Mesodermal cell (in vitro differentiated cells): ENCODE measurements at regions not wholly inside any gene's neighbourhood (a gene's known extent, or its start where the extent isn't known, plus 50 kb on each side); places are given as distances from the start of the nearest gene placed in this dataset.

Source experiments
- H3K27ac ChIP-seq: 2 replicates; pipeline ENCODE4 v1.7.0; 2013; ENCODE audit warnings: mild to moderate bottlenecking, low read depth, low read length, moderate library complexity; ENCODE audit not compliant: severe bottlenecking
- H3K36me3 ChIP-seq: 2 replicates; pipeline ENCODE4 v1.7.1; 2013; ENCODE audit warnings: mild to moderate bottlenecking, low read length, moderate library complexity; ENCODE audit not compliant: control insufficient read depth, insufficient read depth
- H3K4me1 ChIP-seq: one replicate; pipeline ENCODE4 v1.7.1; 2013; ENCODE audit warnings: mild to moderate bottlenecking, low read length; ENCODE audit not compliant: insufficient read depth, control insufficient read depth, poor library complexity, severe bottlenecking
- H3K4me3 ChIP-seq: 2 replicates; pipeline ENCODE4 v1.7.0; 2013; ENCODE audit warnings: low read length, control low read depth, mild to moderate bottlenecking; ENCODE audit not compliant: insufficient read depth, poor library complexity, severe bottlenecking; ENCODE audit errors: extremely low read depth
- H3K9me3 ChIP-seq: 2 replicates; pipeline ENCODE4 v1.7.1; 2013; ENCODE audit warnings: mild to moderate bottlenecking, low read length, moderate library complexity; ENCODE audit not compliant: control insufficient read depth
- WGBS, 2 experiments: methylation state at CpG; one replicate each; pipeline ENCODE4 v1.1.5; 2013; ENCODE audit warnings: missing lambda C conversion rate in 2 of 2; ENCODE audit not compliant: insufficient coverage in 2 of 2; 5-methylcytosine and 5-hydroxymethylcytosine counted together

DNA sequence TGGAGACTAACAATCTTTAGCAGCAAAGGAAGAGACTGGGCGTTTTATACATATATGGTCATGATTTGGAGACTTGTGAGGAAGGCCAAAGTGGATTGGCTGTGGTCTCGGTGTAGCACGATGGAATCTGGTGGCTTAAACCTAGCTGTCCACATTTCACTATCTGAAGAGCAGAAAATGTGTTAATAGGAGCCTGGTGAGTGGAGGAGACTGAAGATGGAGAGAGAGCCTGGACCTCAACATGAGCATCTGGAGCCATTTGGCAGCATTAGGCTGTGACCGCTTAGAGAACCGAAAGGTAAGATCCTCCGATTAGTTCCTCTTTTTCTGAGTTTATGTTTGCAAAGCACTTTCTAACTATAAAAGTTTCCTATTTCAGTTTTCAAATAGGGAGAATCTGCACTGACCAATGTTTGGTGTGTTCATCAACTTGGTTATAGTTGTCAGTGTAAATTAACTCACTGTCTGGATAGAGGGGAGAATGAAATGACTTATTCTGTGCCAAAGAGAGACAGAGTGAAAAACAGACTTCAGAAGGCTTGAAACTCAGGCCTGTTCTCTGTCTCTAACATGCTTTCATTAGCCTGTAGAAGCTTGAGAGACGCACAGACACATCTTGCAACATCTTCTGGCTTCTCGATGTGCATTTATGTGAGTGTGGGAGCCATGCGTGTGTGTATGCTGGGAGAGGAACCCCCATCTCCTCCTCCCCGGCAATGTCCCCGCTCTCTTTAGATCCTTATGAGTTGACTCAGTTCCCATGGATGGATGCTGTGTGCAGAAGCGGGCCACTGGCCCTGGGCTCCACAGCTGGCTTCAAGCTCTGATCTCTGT, 244.7 kb upstream of the TBL1XR1 start:
- Histone ChIP-seq H3K4me1 (no peaks in the 10 kb centered on the region), H3K27ac (no peak overlapping the region), H3K36me3 (no peaks in the 10 kb centered on the region), H3K4me3 (no peak overlapping the region), H3K9me3 (no peaks in the 10 kb centered on the region)
- WGBS, 2 experiments, result 83 to 100% methylated on average over 3 of the region's 12 CpGs

DNA sequence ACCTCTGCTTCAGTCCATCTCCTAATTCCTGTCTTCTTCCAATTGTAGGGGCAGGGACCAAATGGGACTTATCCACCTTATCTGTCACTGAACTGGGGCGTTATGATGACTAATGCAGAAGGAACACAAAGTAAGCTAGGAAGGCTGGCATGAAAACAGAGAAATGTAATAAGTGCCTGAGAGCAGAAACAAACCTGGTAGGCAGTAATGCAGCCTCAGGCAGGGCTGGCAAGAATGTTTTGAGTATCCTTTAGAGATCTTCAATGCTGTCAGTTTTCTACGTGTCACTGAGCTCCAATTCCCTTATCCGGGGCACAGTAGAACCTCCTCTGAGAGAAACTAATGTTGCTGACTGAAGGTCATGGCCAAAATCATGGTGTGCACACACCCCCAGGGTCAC, 246.2 kb upstream of the TBL1XR1 start:
- H3K4me3 ChIP-seq, result no peak overlapping the region
- no peaks in the 10 kb centered on the region for H3K9me3 ChIP-seq
- WGBS, 2 experiments, result 72 to 80% methylated on average over 2 to 3 of the region's 3 CpGs
- H3K27ac ChIP-seq, result no peak overlapping the region
- H3K36me3 ChIP-seq, result no peaks in the 10 kb centered on the region
- no peaks in the 10 kb centered on the region for H3K4me1 ChIP-seq

DNA sequence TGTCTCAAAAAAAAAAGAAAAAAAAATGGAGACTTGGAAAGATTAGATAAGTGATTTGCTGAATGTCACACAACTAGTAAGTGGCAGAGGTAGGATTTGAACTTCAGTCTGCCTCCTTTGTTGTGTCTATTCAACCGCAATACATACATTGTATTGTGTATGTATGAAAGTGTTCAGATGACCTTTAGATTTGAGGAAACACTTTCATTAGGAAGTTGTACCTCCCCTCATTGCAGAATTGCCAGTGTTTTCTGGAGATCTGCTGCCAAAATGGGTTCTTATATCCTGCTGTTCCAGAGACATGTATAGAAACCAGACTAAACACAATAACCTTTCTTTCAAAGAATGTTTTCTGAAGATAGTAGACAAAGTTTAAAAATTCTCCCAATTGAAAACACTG, 247.4 kb upstream of the TBL1XR1 start:
- no peaks in the 10 kb centered on the region for H3K36me3 ChIP-seq
- WGBS, 2 experiments, result 100% methylated on average over 1 of the region's 1 CpG; no CpG with 5 or more reads in 1 of the 2 experiments
- no peak overlapping the region for H3K27ac ChIP-seq
- no peaks in the 10 kb centered on the region for H3K9me3 ChIP-seq
- no peak overlapping the region for H3K4me3 ChIP-seq
- H3K4me1 ChIP-seq, result peaks cover 5% of the 10 kb centered on the region

DNA sequence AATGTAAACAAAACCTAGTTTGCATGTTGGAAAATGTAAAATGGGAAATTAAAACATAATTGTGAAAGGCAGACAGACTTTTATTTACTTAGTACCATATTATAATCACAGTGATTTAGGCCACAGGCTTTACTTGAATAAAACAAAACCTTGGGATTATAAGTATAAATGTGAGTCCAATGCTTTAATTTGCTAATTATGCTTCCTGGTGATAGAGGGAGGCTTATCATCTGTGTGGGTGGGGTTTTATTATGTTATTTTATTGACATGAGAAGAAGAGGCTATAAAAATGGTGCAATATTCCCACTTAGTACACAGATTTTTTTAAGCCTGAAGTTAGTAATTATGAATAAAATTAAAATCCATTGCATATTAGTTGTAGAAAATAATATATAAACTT, 248.3 kb upstream of the TBL1XR1 start:
- Histone ChIP-seq H3K4me1 (peaks cover 8% of the 10 kb centered on the region), H3K27ac (no peak overlapping the region), H3K9me3 (no peaks in the 10 kb centered on the region), H3K36me3 (no peaks in the 10 kb centered on the region), H3K4me3 (no peak overlapping the region)

DNA sequence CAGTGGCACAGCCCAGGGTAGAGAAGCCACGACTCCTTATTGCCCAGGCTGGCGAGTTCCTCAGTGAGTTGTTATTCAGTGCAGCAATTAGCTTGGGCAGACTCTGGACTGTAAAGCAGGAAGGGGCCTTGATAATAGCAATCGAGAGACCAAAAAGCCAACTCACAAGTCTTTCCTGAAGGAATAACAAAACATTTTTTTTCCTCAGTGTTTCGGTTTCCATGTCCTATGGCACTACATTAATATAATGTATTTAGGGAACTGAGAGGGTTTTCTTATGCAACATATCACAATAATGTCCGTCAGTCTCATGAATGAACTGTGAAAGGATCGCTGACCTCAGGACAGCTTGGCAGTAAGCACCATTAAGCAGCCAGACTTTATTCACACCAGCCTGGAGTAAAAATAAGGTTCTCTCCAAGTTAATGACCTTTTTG, 248.9 kb upstream of the TBL1XR1 start:
- Histone ChIP-seq H3K4me1 (peaks cover 12% of the 10 kb centered on the region), H3K36me3 (no peaks in the 10 kb centered on the region), H3K4me3 (no peak overlapping the region), H3K27ac (peak overlapping the region; percentile 32), H3K9me3 (no peaks in the 10 kb centered on the region)
- WGBS, 2 experiments, result 75 to 88% methylated on average over 3 to 4 of the region's 6 CpGs

DNA sequence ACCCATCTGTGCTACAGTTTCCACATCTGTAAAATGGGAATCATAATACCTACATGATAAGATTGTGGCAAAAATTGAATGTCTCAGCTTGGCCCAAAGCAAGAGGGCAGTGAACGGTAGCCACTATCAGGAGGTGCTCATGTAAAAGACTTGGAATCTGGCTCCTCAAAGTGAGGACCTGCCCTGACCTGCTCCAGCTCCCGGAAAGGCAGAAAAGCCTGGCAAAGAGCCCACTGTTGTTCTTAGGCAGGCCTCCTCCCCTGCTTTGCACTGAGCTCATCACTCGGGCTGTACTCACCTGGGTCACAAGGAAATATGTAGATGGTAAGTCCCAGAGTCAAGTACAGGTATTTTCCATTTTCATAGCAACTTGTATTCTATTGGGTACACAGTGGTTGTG, 250.7 kb upstream of the TBL1XR1 start:
- no peak overlapping the region for H3K27ac ChIP-seq
- H3K4me1 ChIP-seq, result peaks cover 23% of the 10 kb centered on the region
- H3K9me3 ChIP-seq, result no peaks in the 10 kb centered on the region

DNA sequence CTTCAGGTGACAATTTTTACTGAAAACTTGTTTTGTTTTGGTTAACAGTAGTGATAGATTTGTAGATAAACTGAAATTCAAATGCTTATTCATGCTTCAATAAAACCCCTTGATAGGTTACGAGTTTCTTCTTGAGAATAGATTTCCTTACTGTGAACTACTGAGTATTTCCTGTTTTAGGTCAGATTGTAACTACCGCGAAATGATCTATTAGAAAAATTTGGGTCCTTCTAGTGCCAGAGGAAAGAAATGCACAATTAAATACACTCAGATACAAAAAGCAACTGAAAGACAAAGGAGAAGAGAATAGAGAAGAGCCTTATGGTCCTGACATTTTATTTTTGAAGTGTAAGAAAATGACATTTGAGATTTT, 251.7 kb upstream of the TBL1XR1 start:
- no peaks in the 10 kb centered on the region for H3K9me3 ChIP-seq
- H3K36me3 ChIP-seq, result no peaks in the 10 kb centered on the region
- WGBS, 2 experiments, result 80% methylated on average over 1 of the region's 3 CpGs; no CpG with 5 or more reads in 1 of the 2 experiments
- H3K4me1 ChIP-seq, result peaks cover 23% of the 10 kb centered on the region
- H3K4me3 ChIP-seq, result no peak overlapping the region
- H3K27ac ChIP-seq, result peak overlapping the region; percentile 37

More for the DNA sequence above, 250.7 kb upstream of the TBL1XR1 start:
- 94 to 95% methylated on average over 2 of the region's 3 CpGs for WGBS, 2 experiments
- Histone ChIP-seq H3K4me3 (no peak overlapping the region), H3K36me3 (no peaks in the 10 kb centered on the region)

DNA sequence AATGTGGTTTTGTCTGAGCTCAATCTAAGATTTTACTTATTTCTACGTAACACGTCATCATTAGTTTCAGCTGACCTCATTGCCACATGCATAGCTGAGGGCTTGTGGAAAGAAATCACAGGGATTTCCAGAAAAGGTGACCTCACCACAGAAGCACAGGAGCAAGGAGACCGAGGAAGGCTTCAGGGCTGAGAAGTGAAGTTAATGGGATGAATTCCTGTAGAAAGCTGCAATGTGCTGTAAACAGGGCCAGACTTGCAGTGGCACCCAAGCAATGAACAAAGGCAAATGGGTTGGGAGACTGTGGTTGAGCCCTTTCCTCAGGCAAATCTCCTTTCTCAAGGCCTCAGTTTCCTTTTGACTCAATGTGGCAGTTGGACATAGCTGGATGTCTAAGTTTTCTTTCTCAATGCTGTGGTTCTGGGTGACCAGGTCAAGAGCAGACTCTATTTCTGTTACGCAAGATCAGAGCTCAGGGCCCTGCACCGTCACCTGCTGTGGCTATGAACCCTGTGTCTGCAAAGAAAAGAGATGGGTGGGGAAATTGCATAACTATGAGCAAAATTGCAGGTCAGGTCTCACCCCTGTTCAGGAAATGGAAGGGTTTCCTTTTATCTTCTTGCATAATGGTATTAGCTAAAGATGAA, 252.2 kb upstream of the TBL1XR1 start:
- H3K9me3 ChIP-seq, result no peaks in the 10 kb centered on the region
- 96 to 97% methylated on average over 3 to 5 of the region's 5 CpGs for WGBS, 2 experiments
- H3K27ac ChIP-seq, result peak overlapping the region; percentile 37
- no peak overlapping the region for H3K4me3 ChIP-seq
- no peaks in the 10 kb centered on the region for H3K36me3 ChIP-seq
- peaks cover 23% of the 10 kb centered on the region for H3K4me1 ChIP-seq

DNA sequence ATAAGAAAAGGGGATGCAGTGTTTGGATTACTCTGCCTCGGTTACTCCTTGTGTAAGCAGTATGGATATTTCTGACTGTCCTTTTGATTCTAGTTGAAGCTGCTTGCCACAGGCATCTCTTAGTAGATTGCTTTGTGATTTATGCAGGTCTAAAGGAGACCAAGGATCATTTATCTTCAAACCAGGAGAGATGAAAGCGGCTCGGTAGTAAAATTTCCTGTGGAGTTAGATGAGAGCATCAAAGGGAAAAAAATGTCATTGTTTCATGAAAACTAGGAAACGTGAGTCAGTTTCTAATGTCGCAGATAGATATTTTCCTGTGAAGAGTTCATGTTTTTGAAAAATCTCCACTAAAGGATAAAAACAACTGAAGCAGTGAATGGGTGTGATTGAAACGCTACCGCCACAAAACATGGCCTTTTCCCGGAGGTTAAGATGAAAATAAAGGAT, 254.0 kb upstream of the TBL1XR1 start:
- Histone ChIP-seq H3K4me3 (no peak overlapping the region), H3K27ac (peak overlapping the region; percentile 81), H3K4me1 (peaks cover 23% of the 10 kb centered on the region), H3K9me3 (no peaks in the 10 kb centered on the region), H3K36me3 (no peaks in the 10 kb centered on the region)
- WGBS, 2 experiments, result 78 to 85% methylated on average over 4 to 7 of the region's 8 CpGs

DNA sequence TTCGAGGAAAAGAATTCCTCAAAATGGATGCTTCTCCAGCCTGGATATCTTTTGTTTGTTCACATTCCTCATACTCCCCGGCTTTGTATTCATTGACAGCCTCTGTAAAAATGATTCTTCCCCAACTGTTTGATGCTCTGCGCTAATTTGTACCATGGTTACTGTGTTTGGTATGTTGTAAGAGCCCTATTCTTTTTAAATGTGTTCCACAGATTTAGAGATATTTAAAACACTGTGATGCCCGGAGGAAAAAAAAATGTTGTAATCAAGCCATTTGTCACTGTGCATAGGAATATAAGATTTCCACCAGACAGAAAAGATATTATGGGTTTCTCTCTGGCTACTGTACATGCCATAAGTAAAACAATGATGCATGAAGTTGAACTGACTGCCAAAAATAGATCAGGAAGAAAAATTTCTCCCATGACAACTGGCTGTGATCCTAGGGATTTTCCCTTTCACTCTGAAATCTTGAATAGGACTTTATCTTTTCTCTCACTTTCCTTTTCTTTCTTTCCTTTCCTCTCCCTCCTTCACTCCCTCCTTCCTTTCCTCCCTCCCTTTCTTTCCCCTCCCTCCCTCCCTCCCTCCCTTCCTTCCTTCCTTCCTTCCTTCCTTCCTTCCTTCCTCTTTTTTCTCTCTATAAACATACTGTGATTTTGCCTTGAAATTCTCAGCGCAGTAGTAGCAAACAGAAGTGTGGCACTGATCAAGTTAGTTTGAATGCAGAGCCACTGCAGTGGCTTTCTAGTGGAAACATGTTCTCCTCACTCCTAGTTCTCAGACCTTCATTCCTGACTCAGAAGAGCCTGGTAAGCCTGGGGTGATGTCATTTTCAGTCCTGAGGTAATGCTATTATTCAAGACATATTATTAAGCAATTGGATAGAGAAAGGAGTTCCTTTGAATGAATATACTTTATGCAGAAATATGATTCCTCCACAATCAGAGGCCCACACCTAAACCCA, 254.9 kb upstream of the TBL1XR1 start:
- Histone ChIP-seq H3K36me3 (no peaks in the 10 kb centered on the region), H3K27ac (peak overlapping the region; percentile 81), H3K4me1 (peaks cover 23% of the 10 kb centered on the region), H3K9me3 (peaks cover under 1% of the 10 kb centered on the region), H3K4me3 (no peak overlapping the region)
- WGBS, 2 experiments, result 80 to 100% methylated on average over 1 of the region's 5 CpGs
